GM21390 (cell line): ENCODE measurements at regions not wholly inside any gene's neighbourhood (a gene's known extent, or its start where the extent isn't known, plus 50 kb on each side); places are given as distances from the start of the nearest gene placed in this dataset.
"Not testable (repeated sequence)": the region's sequence is repeated elsewhere in the genome, so short reads cannot be mapped to it uniquely, and the experiment has no call there.

Experiments used
- ATAC-seq: cut with Tn5 transposase; IDR thresholded peaks from one replicate; pipeline ENCODE4 v1.9.1; 2021; ENCODE audit not compliant: unreplicated experiment

- peak; percentile 60 for ATAC-seq
These were observed 116.5 kb upstream of the OLIG3 start for GRCh38 chr6:137610702-137611101.

GRCh38 chr6:137623293-137623692, 129.1 kb upstream of the OLIG3 start:
- no peak for ATAC-seq

DNA sequence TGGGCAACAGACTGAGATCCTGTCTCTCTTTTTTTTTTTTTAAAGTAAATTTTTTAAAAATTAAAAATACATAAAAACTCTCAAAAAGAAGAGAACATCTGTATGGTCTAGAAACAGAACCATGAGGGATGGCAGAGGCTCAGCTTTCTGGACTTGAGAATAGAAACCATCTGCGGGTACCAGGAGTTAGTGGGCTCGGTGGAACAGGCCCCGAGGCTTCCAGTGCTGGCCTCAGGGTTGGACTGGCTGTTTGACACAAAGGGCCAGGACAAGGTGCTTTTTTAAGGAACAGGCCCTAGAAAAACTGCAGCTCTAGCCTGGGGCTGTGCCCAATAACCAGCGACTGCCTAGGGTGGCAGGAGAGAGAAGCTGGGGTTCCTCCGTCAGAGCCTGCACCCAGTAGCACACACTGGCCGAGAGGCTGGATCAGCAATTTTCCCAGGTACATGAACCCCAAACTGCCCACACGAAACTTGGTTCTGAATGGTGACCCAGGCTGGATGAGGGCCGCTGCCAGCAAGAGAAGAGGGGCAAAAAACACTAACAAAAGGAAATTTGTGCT, 131.0 kb upstream of the OLIG3 start:
- ATAC-seq: no peak

GRCh38 chr6:137625808-137626207, 131.6 kb upstream of the OLIG3 start:
- no peak for ATAC-seq

- peak; percentile 14 for ATAC-seq
These were observed 136.5 kb upstream of the OLIG3 start for GRCh38 chr6:137630666-137631065.

GRCh38 chr6:137631323-137631722, 137.1 kb upstream of the OLIG3 start:
- peak; percentile 59 for ATAC-seq

GRCh38 chr6:137634177-137634576, 140.0 kb upstream of the OLIG3 start:
- ATAC-seq: not testable (repeated sequence)

GRCh38 chr6:137637121-137637520, 142.9 kb upstream of the OLIG3 start:
- ATAC-seq: no peak

- no peak for ATAC-seq
These were observed 144.9 kb upstream of the OLIG3 start for GRCh38 chr6:137638926-137639706.

DNA sequence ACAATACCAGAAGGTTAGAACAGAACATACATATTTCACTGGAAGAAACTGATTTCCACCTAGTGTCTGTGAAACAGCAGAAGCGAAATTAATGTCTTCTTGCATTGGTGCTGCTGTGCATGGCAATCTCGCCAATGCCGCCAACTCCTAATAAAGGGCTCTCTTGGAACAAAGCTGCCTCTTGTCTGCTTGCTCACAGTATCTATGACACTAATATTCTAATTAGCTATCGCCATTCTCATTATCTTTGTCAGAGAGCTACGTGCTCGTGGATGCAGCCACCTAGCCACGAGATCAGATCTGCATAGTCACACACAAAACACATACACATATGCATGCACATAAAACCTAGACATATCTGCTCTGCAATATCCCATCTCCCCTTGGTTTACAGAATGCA, 145.9 kb upstream of the OLIG3 start:
- no peak for ATAC-seq

DNA sequence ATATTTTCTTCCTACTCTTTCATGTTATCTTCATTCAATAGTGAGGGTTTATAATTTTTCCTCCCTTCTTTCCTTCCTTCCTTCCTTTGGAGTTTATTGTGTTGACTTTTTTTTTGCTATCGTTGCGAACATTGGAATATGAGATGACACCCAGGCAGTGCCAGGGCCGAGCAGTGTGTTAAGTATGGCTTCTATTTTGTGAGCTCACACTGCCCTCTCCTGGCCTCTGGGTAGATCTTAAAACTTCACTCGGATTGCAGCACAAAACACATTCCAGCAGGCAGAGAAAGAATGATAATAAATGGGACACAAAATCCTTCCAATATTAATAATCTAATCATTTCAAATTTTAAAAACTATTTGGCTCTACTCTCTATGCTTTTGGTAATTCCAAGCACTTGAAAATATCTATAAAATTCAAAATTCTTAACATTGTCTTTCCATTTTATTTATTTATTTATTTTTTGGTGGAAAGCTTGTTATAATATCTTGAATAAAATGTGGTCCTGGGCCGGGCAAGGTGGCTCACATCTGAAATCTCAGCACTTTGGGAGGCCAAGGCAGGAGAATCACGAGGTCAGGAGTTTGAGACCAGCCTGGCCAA, 147.4 kb upstream of the OLIG3 start:
- ATAC-seq: no peak

DNA sequence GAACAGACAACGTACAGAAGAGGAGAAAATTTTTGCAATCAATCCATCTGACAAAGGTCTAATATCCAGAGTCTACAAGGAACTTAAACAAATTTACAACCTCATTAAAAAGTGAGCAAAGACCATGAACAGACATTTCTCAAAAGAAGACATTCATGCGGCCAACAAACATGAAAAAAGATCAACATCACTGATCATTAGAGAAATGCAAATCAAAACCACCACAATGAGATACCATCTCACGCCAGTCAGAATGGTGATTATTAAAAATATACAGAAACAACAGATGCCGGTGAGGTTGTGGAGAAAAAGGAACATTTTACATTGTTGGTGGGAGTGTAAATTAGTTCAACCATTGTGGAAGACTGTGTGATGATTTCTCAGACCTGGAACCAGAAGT, 149.0 kb upstream of the OLIG3 start:
- not testable (repeated sequence) for ATAC-seq

GRCh38 chr6:137643644-137644043, 149.4 kb upstream of the OLIG3 start:
- ATAC-seq: not testable (repeated sequence)

GRCh38 chr6:137645850-137646249, 151.7 kb upstream of the OLIG3 start:
- no peak for ATAC-seq

DNA sequence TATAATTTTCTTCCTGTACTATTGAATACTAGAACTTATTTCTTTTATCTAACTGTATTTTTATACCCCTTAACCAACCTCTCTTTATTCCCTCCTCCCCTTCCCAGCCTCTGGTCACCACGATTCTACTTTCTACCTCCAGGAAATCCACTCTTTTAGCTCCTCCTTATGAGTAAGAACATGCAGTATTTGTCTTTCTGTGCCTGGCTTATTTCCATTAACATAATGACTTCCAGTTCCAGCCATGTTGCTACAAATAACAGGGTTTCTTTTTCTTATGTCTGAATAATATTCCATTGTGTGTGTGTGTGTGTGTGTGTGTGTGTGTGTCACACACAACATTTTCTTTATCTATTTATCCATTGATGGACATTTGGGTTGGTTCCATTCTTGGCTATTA, 152.3 kb upstream of the OLIG3 start:
- no peak for ATAC-seq

DNA sequence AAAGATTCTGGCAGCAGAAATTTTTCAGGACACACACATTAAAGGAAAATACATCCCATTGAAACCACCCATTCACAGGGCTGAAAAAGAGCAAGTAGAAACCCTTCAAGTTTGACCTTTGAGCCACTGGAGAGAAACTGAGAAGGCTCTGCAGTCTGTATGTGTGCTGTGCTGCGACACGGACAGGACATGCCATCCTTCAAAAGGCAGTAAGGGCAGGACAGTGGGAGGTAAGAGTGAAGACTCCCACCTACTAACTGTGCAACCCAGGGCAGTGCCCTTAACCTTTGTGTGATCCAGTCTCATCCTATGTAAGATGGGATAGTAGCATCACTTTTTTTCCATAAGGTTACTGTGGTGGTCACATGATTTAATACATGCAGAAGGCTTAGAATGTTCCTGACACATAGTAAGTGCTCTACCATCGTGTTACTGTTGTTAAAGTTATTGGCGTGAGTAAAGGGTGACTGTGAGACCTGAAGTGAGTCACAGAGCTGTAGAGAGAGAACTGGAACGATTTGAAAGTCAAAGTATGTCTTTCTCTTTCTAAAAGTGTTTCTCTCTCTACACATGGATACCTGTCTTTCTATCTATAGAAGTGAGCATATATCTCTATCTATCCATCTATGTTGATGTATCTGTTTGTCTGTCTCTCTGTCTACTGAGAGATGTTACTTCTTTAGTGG, 153.7 kb upstream of the OLIG3 start:
- ATAC-seq: peak; percentile 68

GRCh38 chr6:137650720-137651119, 156.5 kb upstream of the OLIG3 start:
- no peak for ATAC-seq

DNA sequence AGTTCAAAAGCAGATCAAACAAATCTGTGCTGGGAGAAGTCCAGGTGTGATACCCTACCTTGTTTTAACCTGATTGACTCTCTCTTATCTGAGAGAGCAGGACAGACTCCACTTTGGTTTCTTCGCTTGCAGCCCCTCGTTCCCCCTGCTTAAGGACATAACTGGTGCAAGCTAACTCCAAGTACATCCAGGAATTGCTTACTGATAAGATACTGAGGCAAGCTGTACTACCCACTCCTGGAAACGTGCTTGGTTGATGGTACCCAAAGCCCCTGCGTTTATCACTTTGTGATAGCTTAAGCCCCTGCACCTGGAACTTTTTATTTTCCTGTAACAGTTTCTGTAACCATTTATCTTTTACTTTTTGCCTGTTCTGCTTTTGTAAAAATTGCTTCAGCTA, 157.0 kb upstream of the OLIG3 start:
- no peak for ATAC-seq

DNA sequence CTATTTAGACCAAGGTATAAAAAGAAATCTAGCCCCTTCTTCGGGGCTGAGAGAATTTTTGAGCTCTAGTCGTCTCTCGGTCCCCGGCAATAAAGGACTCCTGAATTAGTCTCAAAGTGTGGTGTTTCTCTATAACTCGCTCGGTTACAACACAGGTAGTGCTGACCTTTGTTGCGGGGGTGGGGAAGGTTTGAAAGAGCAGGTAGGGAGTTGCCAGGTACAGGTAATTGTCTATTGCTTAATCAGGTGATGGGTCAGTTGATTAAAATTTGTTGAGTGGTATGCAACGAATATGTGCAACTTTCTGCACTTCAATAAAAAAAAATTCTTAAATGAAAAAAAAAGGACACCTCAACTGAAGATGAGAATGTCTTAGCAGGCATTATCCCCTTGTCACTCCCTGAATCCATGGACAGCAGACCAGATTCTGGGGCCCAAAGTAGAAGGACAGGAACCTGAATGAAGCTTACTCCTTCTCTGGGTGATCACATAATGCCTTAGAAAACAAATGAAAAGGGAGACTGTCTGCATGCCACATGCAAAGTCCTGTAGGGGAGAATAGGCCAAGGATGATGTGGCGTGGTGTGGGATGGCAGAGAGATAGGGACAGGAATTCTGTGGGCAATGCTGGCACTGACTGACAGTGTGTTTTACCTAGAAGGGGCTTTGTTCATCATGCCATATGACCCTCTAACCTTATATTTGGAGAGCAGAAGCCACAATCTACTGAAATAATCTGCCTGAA, 157.6 kb upstream of the OLIG3 start:
- no peak for ATAC-seq

DNA sequence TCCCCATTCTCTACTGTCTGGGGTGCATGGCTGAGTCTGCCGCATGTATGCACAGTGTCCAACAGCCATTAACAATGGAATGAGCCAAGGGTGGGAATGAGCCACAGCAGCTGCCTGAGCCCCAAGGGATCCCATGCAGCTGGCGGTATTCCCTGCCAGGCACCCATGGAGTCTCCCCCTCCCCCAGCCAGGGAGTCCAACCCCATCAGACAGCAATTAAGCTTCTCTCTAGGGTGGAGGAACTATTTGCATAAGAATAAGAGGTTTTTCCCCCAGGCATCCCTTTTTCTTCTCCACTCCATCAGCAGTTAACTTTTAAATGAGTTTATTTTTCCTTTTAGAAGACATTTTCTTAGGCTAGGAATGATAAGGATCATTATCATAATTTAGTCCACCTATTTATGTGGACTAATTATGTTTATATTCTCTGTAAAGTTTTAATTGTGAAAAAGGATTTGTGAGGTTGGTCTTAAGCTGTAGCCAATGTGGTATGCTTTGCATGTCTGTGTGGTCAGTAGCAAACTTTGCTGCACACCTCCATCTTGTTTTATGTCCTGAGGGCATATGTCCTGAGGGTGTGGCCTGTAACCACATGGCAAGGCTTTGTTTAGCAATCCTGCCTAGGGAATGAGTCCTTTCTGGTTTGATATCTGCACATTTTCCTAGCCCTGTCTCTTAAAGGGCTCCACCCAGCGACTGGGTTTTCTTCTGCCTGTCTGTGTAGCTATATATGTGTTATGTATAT, 158.9 kb upstream of the OLIG3 start:
- no peak for ATAC-seq

GRCh38 chr6:137653706-137654059, 159.5 kb upstream of the OLIG3 start:
- ATAC-seq: no peak
